ENCODE measurements at regions not wholly inside any gene's neighbourhood (a gene's known extent, or its start where the extent isn't known, plus 50 kb on each side); places are given as distances from the start of the nearest gene placed in this dataset.
"Not testable (repeated sequence)": the region's sequence is repeated elsewhere in the genome, so short reads cannot be mapped to it uniquely, and the experiment has no call there.

DNA sequence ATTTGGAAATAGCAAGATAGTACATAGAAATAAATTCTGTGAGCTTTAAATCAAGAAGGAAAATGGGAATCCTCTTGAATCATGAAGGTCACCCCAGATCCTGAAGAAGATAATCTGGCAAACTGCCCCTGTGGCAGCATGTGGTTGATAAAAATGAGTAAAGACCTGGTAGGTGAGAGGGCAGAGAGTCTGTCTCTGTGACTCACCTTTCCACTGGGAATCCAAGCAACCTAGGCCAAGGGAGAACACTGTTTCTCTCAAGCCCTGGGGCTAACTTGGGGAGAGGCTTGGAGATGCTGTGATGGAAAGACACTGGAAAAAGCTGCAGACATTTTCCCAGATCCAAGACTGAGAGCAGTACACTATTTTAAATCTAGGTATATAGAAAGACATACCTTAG lies 185.8 kb upstream of the CNTNAP5 start:
- no peak overlapping the region for H3K27ac ChIP-seq
- no peaks in the 10 kb centered on the region for H3K27me3 ChIP-seq
- no peaks in the 10 kb centered on the region for H3K36me3 ChIP-seq
- H3K9me3 ChIP-seq: no peaks in the 10 kb centered on the region
- no peak for ATAC-seq
- intact Hi-C loops (cut with DNase I): no loop called here
- TF ChIP-seq, protein P1, sequence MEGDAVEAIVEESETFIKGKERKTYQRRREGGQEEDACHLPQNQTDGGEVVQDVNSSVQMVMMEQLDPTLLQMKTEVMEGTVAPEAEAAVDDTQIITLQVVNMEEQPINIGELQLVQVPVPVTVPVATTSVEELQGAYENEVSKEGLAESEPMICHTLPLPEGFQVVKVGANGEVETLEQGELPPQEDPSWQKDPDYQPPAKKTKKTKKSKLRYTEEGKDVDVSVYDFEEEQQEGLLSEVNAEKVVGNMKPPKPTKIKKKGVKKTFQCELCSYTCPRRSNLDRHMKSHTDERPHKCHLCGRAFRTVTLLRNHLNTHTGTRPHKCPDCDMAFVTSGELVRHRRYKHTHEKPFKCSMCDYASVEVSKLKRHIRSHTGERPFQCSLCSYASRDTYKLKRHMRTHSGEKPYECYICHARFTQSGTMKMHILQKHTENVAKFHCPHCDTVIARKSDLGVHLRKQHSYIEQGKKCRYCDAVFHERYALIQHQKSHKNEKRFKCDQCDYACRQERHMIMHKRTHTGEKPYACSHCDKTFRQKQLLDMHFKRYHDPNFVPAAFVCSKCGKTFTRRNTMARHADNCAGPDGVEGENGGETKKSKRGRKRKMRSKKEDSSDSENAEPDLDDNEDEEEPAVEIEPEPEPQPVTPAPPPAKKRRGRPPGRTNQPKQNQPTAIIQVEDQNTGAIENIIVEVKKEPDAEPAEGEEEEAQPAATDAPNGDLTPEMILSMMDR (IDR thresholded peaks at IDR 0.05): no peak
- no peak for TF ChIP-seq POLR2A (IDR thresholded peaks at IDR 0.05)
- H3K4me1 ChIP-seq: no peaks in the 10 kb centered on the region
- H3K4me3 ChIP-seq: no peak overlapping the region
- DNase-seq: no peak

DNA sequence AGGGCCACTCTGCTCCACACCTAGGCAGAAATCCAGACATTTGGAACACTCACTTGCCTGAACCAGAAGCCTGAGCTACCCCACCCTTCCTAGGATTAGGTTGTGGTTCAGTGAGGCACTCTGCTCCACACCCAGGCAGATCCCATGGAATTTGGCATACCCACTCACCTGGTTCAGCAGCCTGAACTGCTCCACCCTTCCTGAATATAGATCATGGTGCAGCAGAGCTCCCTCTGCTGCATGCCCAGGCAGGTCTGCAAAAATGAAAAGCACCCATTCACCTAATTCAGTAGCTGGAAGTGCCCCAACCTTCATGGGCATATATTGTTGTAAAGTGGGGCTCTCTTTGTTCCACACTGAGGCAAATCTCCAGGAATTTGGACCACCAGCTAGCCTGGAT lies 185.1 kb upstream of the CNTNAP5 start:
- H3K27me3 ChIP-seq: no peaks in the 10 kb centered on the region
- H3K27ac ChIP-seq: no peak overlapping the region
- no peak for TF ChIP-seq POLR2A (IDR thresholded peaks at IDR 0.05)
- TF ChIP-seq, protein P1 (IDR thresholded peaks at IDR 0.05): no peak
- H3K4me1 ChIP-seq: no peaks in the 10 kb centered on the region
- no peaks in the 10 kb centered on the region for H3K36me3 ChIP-seq
- no peaks in the 10 kb centered on the region for H3K9me3 ChIP-seq
- H3K4me3 ChIP-seq: no peak overlapping the region
- intact Hi-C loops (cut with DNase I): no loop called here
- no peak for ATAC-seq
- DNase-seq: no peak

DNA sequence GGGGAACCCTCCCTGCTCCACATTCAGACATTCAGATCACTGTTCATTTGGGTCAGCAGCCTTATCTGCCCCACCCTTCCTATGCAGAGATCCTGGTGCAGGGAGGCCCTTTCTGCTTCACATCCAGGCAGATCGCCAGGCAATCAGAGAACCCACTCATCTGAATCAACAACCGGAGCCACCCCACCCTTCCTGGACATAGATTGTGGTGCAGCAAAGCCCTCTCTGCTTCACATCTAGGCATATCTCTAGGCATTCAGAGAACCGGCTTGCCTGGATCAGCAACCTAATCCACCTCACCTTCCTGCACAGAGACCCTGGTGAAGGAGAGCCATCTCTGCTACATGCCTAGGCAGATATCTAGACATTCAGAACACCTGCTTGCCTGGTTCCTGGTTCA lies 184.5 kb upstream of the CNTNAP5 start:
- ATAC-seq: no peak
- Histone ChIP-seq H3K4me1 (no peaks in the 10 kb centered on the region), H3K9me3 (no peaks in the 10 kb centered on the region), H3K36me3 (no peaks in the 10 kb centered on the region), H3K27ac (no peak overlapping the region), H3K4me3 (no peak overlapping the region), H3K27me3 (no peaks in the 10 kb centered on the region)
- intact Hi-C loops (cut with DNase I): no loop called here
- TF ChIP-seq, protein P1 (IDR thresholded peaks at IDR 0.05): no peak
- no peak for TF ChIP-seq POLR2A (IDR thresholded peaks at IDR 0.05)
- DNase-seq: no peak
- WGBS (ENCODE audit: insufficient coverage, low coverage, low lambda C conversion rate, missing lambda C conversion rate): no CpG with 5 or more reads among the region's 3 CpGs

DNA sequence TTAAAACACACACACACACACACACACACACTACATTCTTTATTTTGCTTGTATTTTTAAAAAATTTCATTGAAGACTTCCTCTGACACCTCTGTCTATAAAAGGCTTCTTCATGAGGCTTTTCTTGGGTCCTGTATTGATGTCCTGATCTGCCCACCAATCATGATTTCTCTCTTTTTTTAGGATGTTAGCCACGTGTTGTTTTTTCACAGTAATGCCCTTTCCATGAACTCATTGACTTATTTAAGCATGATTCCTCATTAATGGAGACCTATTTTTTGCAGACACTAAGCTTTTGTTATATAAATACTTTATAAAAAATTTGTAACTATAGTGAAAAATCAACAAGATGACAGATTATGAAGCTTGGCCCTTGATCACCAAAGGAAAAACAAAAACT lies 173.8 kb upstream of the CNTNAP5 start:
- Histone ChIP-seq H3K9me3 (no peaks in the 10 kb centered on the region), H3K4me1 (no peaks in the 10 kb centered on the region), H3K4me3 (no peak overlapping the region), H3K36me3 (no peaks in the 10 kb centered on the region), H3K27ac (no peak overlapping the region), H3K27me3 (no peaks in the 10 kb centered on the region)
- TF ChIP-seq, protein P1 (IDR thresholded peaks at IDR 0.05): no peak
- no peak for TF ChIP-seq POLR2A (IDR thresholded peaks at IDR 0.05)
- intact Hi-C loops (cut with DNase I): no loop called here
- DNase-seq (no peak), ATAC-seq (no peak)
- 25% methylated on average over 1 of the region's 1 CpG for WGBS (ENCODE audit: insufficient coverage, low coverage, low lambda C conversion rate, missing lambda C conversion rate)

DNA sequence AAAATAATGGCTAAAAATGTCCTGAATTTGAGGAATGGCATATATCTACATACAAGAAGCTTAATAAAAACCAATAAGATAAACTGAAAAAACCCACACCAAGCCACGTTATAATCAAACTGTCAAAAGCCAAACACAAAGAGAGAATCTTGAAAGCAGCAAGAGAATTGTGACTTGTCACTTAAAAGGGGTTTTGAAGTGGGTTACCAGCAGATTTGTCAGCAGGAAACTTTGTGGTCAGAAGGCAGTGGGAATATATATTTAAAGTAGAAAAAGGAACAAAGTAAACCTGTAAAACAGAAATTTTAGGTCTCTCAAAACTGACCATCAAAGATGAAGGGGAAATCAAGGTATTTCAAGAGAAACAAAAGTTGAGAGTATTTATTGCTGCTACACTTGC lies 171.9 kb upstream of the CNTNAP5 start:
- intact Hi-C loops (cut with DNase I): no loop called here
- TF ChIP-seq, protein P1 (IDR thresholded peaks at IDR 0.05): no peak
- TF ChIP-seq POLR2A (IDR thresholded peaks at IDR 0.05): no peak
- H3K9me3 ChIP-seq: no peaks in the 10 kb centered on the region
- no peaks in the 10 kb centered on the region for H3K4me1 ChIP-seq
- DNase-seq: no peak
- ATAC-seq: no peak
- 5% methylated on average over 1 of the region's 1 CpG for WGBS (ENCODE audit: insufficient coverage, low coverage, low lambda C conversion rate, missing lambda C conversion rate)
- H3K27ac ChIP-seq: no peak overlapping the region
- H3K36me3 ChIP-seq: no peaks in the 10 kb centered on the region
- no peaks in the 10 kb centered on the region for H3K27me3 ChIP-seq
- no peak overlapping the region for H3K4me3 ChIP-seq

DNA sequence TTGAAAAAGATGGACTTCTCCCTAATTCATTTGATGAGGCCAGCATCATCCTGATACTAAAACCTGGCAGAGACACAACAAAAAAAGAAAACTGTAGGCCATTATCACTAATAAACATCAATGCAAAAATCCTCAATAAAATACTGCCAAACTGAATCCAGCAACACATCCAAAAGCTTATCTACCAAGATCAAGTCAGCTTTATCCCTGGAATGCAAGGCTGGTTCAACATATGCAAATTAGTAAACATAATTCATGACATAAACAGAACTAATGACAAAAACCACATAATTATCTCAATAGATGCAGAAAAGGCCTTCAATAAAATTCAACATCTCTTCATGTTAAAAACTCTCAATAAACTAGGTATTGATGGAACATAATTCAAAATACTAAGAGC lies 166.1 kb upstream of the CNTNAP5 start:
- H3K9me3 ChIP-seq; H3K27ac ChIP-seq; DNase-seq; intact Hi-C loops (cut with DNase I); H3K4me3 ChIP-seq; H3K4me1 ChIP-seq; H3K27me3 ChIP-seq; ATAC-seq; H3K36me3 ChIP-seq: not testable (repeated sequence)

Measured in right lobe of liver (tissue), 6 donors.